Aorta (tissue), 5 donors: ENCODE measurements at regions not wholly inside any gene's neighbourhood (a gene's known extent, or its start where the extent isn't known, plus 50 kb on each side); places are given as distances from the start of the nearest gene placed in this dataset.
"Not testable (repeated sequence)": the region's sequence is repeated elsewhere in the genome, so short reads cannot be mapped to it uniquely, and the experiment has no call there.

ENCODE experiments used
- ATAC-seq: fragments of 200-7000 bp; cut with Tn5 transposase; one replicate; pipeline ENCODE4 v1.9.1; 2022; ENCODE audit warnings: moderate library complexity; ENCODE audit not compliant: low FRiP score
- DNase-seq, 2 donors: peaks; one replicate each; pipeline ENCODE4 v3.0.0-alpha.2; 2020
- H3K27ac ChIP-seq, 2 donors: one replicate each; pipeline ENCODE4 v1.5.1; 2013; ENCODE audit warnings: low read length in 2 of 2, mild to moderate bottlenecking in 2 of 2, moderate library complexity in 2 of 2, control low read depth in 1 of 2, inconsistent platforms in 1 of 2, low read depth in 1 of 2
- H3K27me3 ChIP-seq, 2 donors: one replicate each; pipeline ENCODE4 v1.6.1; 2013; ENCODE audit warnings: control low read depth in 1 of 2, low read length in 1 of 2, mild to moderate bottlenecking in 1 of 2, moderate library complexity in 1 of 2; ENCODE audit not compliant: insufficient read depth in 2 of 2, control insufficient read depth in 1 of 2
- H3K36me3 ChIP-seq, 2 donors: one replicate each; pipeline ENCODE4 v1.6.1; 2013; ENCODE audit warnings: control low read depth in 1 of 2, low read length in 1 of 2, mild to moderate bottlenecking in 1 of 2; ENCODE audit not compliant: insufficient read depth in 2 of 2, control insufficient read depth in 1 of 2
- H3K4me1 ChIP-seq, 2 donors: one replicate each; pipeline ENCODE4 v1.6.1; 2013; ENCODE audit warnings: low read length in 2 of 2, control low read depth in 1 of 2, mild to moderate bottlenecking in 1 of 2, moderate library complexity in 1 of 2; ENCODE audit not compliant: insufficient read depth in 2 of 2, control insufficient read depth in 1 of 2
- H3K4me3 ChIP-seq, 2 donors: one replicate each; pipeline ENCODE4 v1.5.1; 2013; ENCODE audit warnings: low read length in 2 of 2, control low read depth in 1 of 2, mild to moderate bottlenecking in 1 of 2
- H3K9me3 ChIP-seq: one replicate; pipeline ENCODE4 v1.6.1; 2013; ENCODE audit warnings: mild to moderate bottlenecking, low read length; ENCODE audit not compliant: control insufficient read depth
- WGBS, 2 donors: extraction: QIAGEN DNeasy Blood & Tissue Kit; methylation state at CpG; one replicate each; pipeline ENCODE4 v1.1.7; 2013; 5-methylcytosine and 5-hydroxymethylcytosine counted together
- intact Hi-C, 2 donors: fragments of 100-400 bp; cut with DNase I; formaldehyde crosslinking; loops; one replicate each; pipeline versions ENCODE4 v1.14.2 to v1.15.0; 2022
- donor health status: healthy with polysubstance abuse.
- donor health status: Bipolar disorder and iron deficiency.
- donor health status: DM: no; HTN: no; CAD: no.
- donor health status: DM: no; HTN: no; CAD: no.
- donor health status: DM: yes; HTN: yes; CAD: no.

GRCh38 chr10:46105856-46106409 lies 59.9 kb upstream of the MSMB start:
- H3K4me3 ChIP-seq = peak overlapping the region; percentile 48 to 53
- intact Hi-C loops, H3K36me3 ChIP-seq, H3K9me3 ChIP-seq, H3K27ac ChIP-seq, H3K27me3 ChIP-seq, H3K4me1 ChIP-seq: not testable (repeated sequence)
- DNase-seq (peak; percentile 42 to 78), ATAC-seq (peak; percentile 59)
- WGBS, 2 donors = 1 to 3% methylated on average over 28 to 32 of the region's 32 CpGs

GRCh38 chr10:46106410-46107255 lies 60.6 kb upstream of the MSMB start:
- Histone ChIP-seq H3K36me3 (no peaks in the 10 kb centered on the region), H3K27me3 (no peaks in the 10 kb centered on the region), H3K27ac (no peak overlapping the region), H3K9me3 (no peaks in the 10 kb centered on the region), H3K4me1 (no peaks in the 10 kb centered on the region), H3K4me3 (peak overlapping the region; percentile 48 to 53)
- intact Hi-C loops = no loop called here
- ATAC-seq = peak; percentile 99
- peak; percentile 75 to 89 for DNase-seq
- WGBS, 2 donors = 3 to 5% methylated on average over 32 to 55 of the region's 55 CpGs

- intact Hi-C loops, H3K9me3 ChIP-seq, H3K4me1 ChIP-seq, H3K27ac ChIP-seq, DNase-seq, H3K4me3 ChIP-seq, H3K27me3 ChIP-seq, ATAC-seq, H3K36me3 ChIP-seq: not testable (repeated sequence)
- WGBS, 2 donors = 71 to 80% methylated on average over 4 of the region's 5 CpGs
These were observed 62.1 kb upstream of the MSMB start for GRCh38 chr10:46108158-46108499.

- H3K4me3 ChIP-seq, H3K4me1 ChIP-seq, H3K9me3 ChIP-seq, H3K36me3 ChIP-seq, H3K27me3 ChIP-seq, DNase-seq, H3K27ac ChIP-seq, ATAC-seq, intact Hi-C loops: not testable (repeated sequence)
- 85% methylated on average over 1 of the region's 1 CpG; no CpG with 5 or more reads in 1 of the 2 donors for WGBS, 2 donors
These were observed 108.2 kb upstream of the MSMB start for GRCh38 chr10:46154271-46154670.

GRCh38 chr10:46154683-46155082 lies 108.6 kb upstream of the MSMB start:
- H3K9me3 ChIP-seq, H3K4me3 ChIP-seq, DNase-seq, H3K4me1 ChIP-seq, ATAC-seq, H3K36me3 ChIP-seq, H3K27ac ChIP-seq, H3K27me3 ChIP-seq, intact Hi-C loops: not testable (repeated sequence)
- 89 to 92% methylated on average over 2 of the region's 2 CpGs for WGBS, 2 donors

GRCh38 chr10:46156866-46157265 lies 110.8 kb upstream of the MSMB start:
- ATAC-seq, H3K36me3 ChIP-seq, H3K4me1 ChIP-seq, intact Hi-C loops, H3K4me3 ChIP-seq, H3K27ac ChIP-seq, H3K27me3 ChIP-seq, H3K9me3 ChIP-seq, DNase-seq: not testable (repeated sequence)

- intact Hi-C loops = no loop called here
- ATAC-seq = no peak
- DNase-seq = no peak
- Histone ChIP-seq H3K4me1 (no peaks in the 10 kb centered on the region), H3K27ac (no peak overlapping the region), H3K4me3 (no peak overlapping the region), H3K36me3 (no peaks in the 10 kb centered on the region), H3K27me3 (no peaks in the 10 kb centered on the region), H3K9me3 (peaks cover 2% of the 10 kb centered on the region)
These were observed 117.1 kb upstream of the ANTXRL start for GRCh38 chr10:46169736-46170135.

- Histone ChIP-seq H3K9me3 (peaks cover 2% of the 10 kb centered on the region), H3K27ac (no peak overlapping the region), H3K36me3 (no peaks in the 10 kb centered on the region), H3K4me3 (no peak overlapping the region), H3K4me1 (no peaks in the 10 kb centered on the region), H3K27me3 (no peaks in the 10 kb centered on the region)
- intact Hi-C loops = no loop called here
- ATAC-seq (no peak), DNase-seq (no peak)
- 74 to 83% methylated on average over 1 of the region's 1 CpG for WGBS, 2 donors
These were observed 116.0 kb upstream of the ANTXRL start for GRCh38 chr10:46170789-46171188.

- Histone ChIP-seq H3K4me1 (no peaks in the 10 kb centered on the region), H3K27ac (no peak overlapping the region), H3K27me3 (no peaks in the 10 kb centered on the region), H3K36me3 (no peaks in the 10 kb centered on the region), H3K4me3 (no peak overlapping the region), H3K9me3 (peaks cover 2% of the 10 kb centered on the region)
- ATAC-seq (no peak), DNase-seq (no peak)
- intact Hi-C loops = no loop called here
- 56% methylated on average over 3 of the region's 3 CpGs for WGBS, 2 donors
These were observed 115.1 kb upstream of the ANTXRL start for GRCh38 chr10:46171661-46172060.
